ENCODE measurements at regions not wholly inside any gene's neighbourhood (a gene's known extent, or its start where the extent isn't known, plus 50 kb on each side); places are given as distances from the start of the nearest gene placed in this dataset.
A peak's percentile ranks its signal among the peaks of the same experiment; 100 is the strongest.
"Not testable (repeated sequence)": the region's sequence is repeated elsewhere in the genome, so short reads cannot be mapped to it uniquely, and the experiment has no call there.

DNA sequence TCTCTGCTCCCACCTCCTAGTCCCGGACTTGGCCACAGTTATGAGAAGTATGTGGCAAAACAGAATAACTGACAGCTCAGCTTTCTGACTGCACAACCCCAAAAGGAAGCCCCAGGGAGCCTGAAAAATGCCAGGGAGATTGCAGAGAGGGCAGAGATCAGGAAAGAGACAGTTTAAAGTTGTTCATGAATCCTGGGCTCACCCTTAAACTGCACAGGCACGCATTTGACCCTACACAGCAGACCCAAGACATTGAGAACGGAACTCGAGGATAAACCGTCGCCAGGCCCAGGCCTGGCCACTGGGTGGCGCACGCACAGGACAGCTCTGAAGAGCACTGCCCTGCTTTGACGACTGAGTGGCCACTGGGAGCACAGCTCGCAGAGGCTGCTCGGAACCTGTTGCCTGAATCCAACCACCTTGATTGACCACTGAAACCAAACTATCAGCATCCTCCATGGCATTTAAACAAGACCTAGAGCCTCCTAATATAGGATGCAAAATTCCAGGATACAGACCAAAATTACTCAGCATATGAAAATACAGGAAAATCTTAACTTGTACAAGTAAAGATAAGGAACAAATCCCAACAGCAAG, 114.0 kb downstream of the C16orf95 start:
- ChIA-PET CTCF (interaction anchor here (0.5 to 1.1 kb wide), 9 partner anchors 14 to 641 kb away, joined by 3 to 6 read pairs (median 3); no protein-coding TSS in a partner anchor), POLR2A (ENCODE audit: low non-redundant PET) (no interaction called here)
- H3K27ac ChIP-seq, result no peak overlapping the region
- peak; percentile 64 for DNase-seq (ENCODE audit: low spot score)
- TF ChIP-seq, protein P1, sequence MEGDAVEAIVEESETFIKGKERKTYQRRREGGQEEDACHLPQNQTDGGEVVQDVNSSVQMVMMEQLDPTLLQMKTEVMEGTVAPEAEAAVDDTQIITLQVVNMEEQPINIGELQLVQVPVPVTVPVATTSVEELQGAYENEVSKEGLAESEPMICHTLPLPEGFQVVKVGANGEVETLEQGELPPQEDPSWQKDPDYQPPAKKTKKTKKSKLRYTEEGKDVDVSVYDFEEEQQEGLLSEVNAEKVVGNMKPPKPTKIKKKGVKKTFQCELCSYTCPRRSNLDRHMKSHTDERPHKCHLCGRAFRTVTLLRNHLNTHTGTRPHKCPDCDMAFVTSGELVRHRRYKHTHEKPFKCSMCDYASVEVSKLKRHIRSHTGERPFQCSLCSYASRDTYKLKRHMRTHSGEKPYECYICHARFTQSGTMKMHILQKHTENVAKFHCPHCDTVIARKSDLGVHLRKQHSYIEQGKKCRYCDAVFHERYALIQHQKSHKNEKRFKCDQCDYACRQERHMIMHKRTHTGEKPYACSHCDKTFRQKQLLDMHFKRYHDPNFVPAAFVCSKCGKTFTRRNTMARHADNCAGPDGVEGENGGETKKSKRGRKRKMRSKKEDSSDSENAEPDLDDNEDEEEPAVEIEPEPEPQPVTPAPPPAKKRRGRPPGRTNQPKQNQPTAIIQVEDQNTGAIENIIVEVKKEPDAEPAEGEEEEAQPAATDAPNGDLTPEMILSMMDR (conservative IDR thresholded peaks at IDR 0.05; ENCODE audit: low read depth), result peak; percentile 81

DNA sequence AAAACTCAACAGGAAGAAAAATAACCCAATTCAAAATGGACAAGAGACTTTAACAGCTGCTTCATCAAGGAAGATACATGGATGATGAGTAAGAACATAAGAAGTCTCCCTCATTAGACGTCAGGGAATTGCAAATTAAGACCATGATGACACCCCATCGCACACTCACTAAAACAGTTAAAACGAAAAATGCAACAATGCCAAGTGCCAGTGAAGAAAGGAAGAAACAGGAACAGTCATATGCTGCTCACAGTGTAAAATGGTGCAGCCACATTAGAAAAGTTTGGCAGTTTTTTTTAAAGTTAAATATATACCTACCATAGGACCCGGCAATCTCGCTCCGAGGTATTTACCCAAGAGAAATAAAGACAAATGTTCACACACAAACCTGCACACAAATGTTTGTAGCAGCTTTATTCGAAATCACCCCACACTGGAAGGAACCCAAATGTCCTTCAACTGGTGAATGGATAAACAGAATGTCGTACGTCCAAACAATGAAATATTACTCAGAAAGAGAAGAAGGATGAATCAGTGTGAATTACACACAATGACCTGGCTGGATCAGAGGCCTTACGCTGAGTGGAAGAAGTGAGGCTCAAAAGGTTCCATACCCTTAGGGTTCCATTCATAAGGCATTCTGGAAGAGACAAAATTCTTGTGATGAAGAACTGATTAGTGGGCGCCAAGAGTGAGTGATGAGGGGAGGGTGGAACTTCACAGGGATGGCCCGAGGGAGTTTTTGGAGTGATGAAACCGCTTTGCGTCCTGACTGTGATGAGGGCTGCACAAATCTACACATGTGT, 110.3 kb downstream of the C16orf95 start:
- CTCF ChIA-PET, result interaction anchor here (0.6 kb wide), 1 partner anchor 43 kb away, joined by 3 read pairs; no protein-coding TSS in a partner anchor

DNA sequence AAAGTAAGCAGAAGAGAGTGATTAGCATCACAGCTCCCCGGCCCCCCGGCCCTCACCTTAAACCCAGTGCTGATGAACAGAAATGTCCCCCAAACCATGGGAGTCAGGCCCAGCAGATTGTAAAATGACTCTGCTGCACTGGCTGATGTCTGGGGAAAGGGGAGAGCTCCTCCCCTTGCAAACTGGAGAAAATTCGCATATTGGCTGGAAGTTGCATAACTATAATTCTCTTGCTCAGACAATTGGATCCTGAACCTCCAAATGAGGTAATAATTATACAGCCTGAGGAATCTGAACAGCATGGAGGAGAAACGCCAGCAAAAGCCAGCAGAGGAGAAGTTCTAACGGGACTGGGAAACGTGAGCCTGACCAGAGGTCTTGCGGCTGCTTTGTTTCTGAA, 109.7 kb downstream of the C16orf95 start:
- H3K27ac ChIP-seq, result peak overlapping the region; percentile 79
- peak; percentile 26 for DNase-seq (ENCODE audit: low spot score)
- ChIA-PET POLR2A (ENCODE audit: low non-redundant PET) (no interaction called here), CTCF (no interaction called here)
- TF ChIP-seq, protein P1 (conservative IDR thresholded peaks at IDR 0.05; ENCODE audit: low read depth), result no peak

More for the DNA sequence above, 110.3 kb downstream of the C16orf95 start:
- peak; percentile 65 for DNase-seq (ENCODE audit: low spot score)
- POLR2A ChIA-PET (ENCODE audit: low non-redundant PET), result no interaction called here
- TF ChIP-seq, protein P1 (conservative IDR thresholded peaks at IDR 0.05; ENCODE audit: low read depth), result no peak
- peak overlapping the region; percentile 79 for H3K27ac ChIP-seq

DNA sequence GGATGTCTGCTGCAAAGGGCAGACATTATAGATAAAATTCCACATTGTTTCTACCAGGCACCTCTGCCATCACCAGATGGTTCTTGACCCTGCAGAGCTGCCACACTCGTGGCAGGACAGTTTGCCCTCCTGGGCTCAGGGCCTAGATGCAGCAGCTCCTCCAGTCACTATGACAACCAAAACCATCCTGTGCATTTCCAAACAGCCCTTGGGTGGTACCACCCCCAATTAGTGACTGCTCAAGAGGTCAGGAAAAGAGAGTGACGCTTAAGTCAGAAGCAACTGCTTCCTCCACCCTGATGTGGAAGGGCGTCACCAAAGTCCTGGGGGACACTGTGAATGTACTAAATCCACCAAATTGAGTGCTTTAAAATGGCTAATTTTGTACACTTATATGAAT, 109.2 kb downstream of the C16orf95 start:
- peak overlapping the region; percentile 79 for H3K27ac ChIP-seq
- CTCF ChIA-PET, result no interaction called here
- POLR2A ChIA-PET (ENCODE audit: low non-redundant PET), result no interaction called here
- TF ChIP-seq, protein P1 (conservative IDR thresholded peaks at IDR 0.05; ENCODE audit: low read depth), result no peak
- no peak for DNase-seq (ENCODE audit: low spot score)

DNA sequence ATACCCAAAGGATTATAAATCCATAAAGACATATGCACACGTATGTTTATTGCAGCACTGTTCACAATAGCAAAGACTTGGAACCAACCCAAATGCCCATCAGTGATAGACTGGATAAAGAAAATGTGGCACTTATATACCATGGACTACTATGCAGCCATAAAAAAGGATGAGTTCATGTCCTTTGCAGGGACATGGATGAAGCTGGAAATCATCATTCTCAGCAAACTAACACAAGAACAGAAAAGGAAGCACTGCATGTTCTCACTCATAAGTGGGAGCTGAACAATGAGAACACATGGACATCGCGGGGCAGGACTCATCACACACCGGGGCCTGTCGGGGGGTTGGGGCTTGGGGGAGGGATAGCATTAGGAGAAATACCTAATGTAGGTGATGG, 108.2 kb downstream of the C16orf95 start:
- CTCF ChIA-PET, result interaction anchor here (0.7 kb wide), 1 partner anchor 466 kb away, joined by 3 read pairs; no protein-coding TSS in a partner anchor
- H3K27ac ChIP-seq; DNase-seq (ENCODE audit: low spot score); POLR2A ChIA-PET (ENCODE audit: low non-redundant PET): not testable (repeated sequence)

DNA sequence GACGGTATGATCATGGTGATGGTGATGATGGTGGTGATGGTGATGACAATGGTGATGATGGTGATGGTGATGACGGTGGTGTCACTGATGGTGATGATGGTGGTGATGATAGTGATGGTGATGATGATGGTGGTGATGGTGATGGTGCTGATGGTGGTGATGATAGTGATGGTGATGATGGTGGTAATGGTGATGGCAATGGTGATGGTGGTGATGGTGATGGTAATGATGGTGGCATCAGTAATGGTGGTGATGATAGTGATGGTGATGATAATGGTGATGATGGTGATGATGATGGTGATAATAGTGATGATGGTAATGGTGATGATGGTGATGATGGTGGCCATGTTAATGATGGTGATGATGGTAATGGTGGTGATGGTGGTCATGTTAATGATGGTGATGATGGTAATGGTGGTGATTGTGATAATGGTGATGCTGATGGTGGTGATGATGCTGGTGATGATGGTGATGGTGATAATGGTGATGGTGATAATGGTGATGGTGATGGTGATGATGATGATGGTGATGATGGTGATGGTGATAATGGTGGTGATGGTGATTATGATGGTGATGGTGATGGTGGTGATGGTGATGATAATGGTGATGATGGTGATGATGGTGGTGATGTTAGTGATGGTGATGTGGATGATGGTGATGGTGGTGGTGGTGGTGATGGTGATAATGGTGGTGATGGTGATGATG, 107.2 kb downstream of the C16orf95 start:
- TF ChIP-seq, protein P1 (conservative IDR thresholded peaks at IDR 0.05; ENCODE audit: low read depth), result no peak
- POLR2A ChIA-PET (ENCODE audit: low non-redundant PET), result no interaction called here
- DNase-seq (ENCODE audit: low spot score), result no peak
- no peak overlapping the region for H3K27ac ChIP-seq
- CTCF ChIA-PET, result no interaction called here

Measured in RWPE1 (cell line).